ENCODE measurements at regions not wholly inside any gene's neighbourhood (a gene's known extent, or its start where the extent isn't known, plus 50 kb on each side); places are given as distances from the start of the nearest gene placed in this dataset.
"Not testable (repeated sequence)": the region's sequence is repeated elsewhere in the genome, so short reads cannot be mapped to it uniquely, and the experiment has no call there.

DNA sequence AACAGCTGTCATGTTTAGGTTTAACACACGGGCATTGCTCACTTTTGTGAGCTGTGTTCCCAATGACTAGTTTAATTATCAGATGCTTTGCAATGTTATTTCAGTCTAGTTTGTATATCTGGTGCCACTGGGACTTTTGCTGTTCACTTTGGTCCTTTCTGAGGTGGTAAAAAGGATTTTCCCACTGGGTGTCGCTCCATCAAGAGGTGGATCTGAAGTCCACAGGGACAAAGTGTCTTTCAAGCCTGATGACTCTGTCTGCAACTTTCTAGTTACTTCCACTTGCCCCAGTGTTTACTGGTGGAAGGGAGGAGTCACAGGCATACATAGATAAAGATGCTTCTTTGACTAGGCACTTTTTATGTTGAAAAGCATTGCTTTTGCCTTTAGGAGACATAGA is 242.2 kb downstream of the HGF start:
- DNase-seq: no peak

DNA sequence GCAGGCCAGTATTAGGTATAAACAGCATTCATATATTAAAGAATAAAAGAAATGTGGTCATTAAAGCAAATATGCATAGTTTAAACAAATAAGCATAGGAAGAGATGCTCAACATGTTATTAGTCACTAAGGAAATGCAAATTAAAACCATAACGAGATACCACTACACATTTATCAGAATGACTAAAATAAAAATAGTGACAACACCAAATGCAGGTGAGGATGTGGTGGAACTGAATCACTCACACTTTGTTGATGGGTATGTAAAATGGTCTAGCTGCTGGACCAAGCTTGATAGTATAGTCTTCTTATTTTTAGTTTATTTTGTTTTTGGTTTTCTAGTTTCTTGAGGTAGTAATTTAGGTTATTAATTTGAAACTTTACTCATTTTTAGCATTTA is 242.9 kb downstream of the HGF start:
- DNase-seq: no peak

DNA sequence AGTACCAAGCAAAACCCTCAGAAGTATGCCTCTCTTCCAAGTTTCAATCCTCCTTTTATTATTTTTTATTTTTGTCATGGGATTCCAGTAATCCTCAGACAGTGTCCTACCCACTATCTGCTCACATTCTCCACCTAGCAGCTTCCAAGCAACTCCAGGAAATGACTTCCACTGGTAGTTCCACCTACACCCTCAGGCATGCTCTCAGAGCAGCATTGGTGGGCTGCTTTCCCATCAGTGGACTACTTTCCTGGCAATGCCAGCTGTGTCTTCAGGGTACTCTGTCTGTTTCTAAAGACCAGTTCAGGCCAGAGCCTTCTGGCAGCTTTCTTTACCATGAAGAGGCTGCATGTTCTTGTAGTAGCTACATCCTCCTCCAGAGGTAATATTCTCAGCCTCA is 244.0 kb downstream of the HGF start:
- DNase-seq: no peak

GRCh38 chr7:81519886-81520285 is 250.0 kb downstream of the HGF start:
- DNase-seq: no peak

GRCh38 chr7:81516898-81517297 is 252.9 kb downstream of the HGF start:
- DNase-seq: no peak

- no peak for DNase-seq
These were observed 254.8 kb downstream of the HGF start for GRCh38 chr7:81515009-81515408.

- no peak for DNase-seq
These were observed 255.3 kb downstream of the HGF start for GRCh38 chr7:81514546-81514945.

- no peak for DNase-seq
These were observed 259.7 kb downstream of the HGF start for GRCh38 chr7:81510122-81510521.

DNA sequence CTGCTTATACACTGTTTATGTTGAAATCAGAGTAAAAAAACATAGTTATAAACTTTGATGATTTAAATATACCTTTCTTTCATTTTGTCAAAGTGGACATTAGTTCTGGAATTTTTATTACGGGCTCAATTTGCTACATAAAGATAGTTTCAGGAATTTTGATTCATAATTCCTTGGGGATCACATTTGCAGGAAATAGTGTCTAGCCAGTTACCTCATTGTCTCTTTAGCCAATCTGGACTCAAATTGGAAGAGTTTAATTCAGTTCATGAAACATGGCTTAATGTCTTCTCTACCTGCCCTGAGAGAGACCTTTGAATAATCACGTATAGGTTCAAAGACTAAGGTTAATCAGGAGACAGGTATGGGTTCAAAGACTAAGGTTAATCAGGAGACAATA is 262.6 kb downstream of the HGF start:
- DNase-seq: no peak

GRCh38 chr7:81506609-81507008 is 263.2 kb downstream of the HGF start:
- DNase-seq: no peak

DNA sequence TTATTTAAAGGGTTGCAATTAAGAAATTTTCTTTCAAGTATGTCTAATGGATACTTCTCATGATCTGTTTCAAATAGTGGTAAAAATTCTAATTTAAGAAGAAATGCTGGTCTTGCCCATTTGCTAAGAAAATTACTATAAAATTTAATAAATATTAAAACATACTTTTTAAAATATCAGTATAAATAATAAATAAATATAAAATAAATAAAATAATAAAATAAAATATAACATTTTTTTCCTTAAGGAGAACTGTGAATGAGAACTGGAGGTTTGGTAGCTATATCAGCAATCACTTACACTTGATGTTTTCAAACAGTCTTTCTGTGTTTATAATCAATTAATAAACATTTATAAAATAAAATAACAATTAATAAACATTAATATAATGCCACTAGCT is 266.1 kb downstream of the HGF start:
- DNase-seq: no peak

- no peak for DNase-seq
These were observed 266.5 kb downstream of the HGF start for GRCh38 chr7:81503336-81503735.

DNA sequence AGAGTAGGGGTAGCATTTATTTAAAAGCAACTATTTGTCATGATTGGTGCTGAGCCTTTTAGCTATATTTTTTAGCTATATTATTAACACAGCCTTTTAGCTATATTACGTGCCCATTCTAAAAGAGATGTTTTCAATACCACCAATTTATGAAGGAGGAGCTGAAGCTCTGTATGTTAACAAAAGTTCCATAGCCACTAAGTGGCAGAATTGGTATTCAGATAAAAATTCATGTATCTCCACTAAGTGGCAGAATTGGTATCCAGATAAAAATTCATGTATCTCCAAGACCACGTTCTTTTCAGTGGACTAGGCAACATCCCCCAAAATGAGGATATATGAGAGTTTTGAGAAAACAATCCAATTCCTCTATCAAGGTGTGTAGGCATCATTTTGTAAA is 268.6 kb downstream of the HGF start:
- DNase-seq: no peak

DNA sequence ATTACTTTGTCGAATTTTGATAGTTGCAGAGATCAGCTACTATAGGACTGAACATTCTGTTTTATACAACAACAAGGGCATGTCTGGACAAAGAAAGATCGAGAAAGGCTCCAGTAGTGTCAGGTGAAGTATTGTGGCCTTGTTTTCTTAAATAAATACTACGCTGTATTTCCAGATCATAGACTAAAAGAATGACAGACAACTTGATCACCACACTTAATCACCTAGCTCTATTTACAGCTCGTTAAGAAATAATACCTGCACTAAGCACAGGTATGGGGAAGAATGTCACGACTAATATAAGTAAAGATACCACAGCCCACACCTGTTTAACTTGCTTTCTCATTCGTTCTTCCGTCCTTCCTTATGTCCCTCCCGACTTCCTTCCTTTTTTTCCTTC is 269.2 kb downstream of the HGF start:
- no peak for DNase-seq

DNA sequence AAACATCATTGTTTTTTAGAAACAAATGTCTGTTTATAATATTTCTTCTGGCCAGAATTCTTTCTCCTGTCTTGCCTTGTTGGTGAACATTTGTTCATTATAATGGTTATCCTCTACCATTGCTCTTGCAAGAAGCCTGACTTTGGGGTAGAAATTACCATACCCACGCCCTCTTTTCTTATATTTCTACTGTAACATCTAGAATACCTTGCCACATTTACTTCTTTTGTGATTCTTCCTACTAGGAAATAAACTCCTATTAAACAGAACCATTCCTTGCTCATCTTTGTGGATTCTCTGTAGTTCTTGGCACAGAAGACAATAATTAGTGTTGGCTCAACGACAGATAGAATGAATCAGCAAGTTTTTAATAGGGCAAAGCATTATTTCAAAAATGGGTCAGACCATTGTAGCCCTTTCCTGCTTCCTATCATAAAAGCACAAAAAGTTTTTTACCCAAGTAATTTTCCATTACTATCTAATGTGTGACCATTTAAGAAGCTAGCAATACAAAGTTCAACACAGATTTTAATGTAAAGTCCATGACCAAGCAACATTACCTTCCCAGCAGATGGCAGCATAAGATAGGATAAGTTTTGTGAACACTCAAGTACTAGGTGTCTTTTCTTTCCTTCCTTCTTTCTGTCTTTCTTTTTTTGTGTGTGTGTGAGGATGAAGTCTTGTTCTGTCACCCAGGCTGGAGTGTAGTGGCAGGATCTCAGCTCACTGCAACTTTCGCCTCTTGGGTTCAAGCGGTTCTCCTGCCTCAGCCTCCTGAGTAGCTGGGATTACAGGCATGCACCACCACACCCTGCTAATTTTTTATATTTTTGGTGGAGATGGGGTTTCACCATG is 270.4 kb downstream of the HGF start:
- no peak for DNase-seq

DNA sequence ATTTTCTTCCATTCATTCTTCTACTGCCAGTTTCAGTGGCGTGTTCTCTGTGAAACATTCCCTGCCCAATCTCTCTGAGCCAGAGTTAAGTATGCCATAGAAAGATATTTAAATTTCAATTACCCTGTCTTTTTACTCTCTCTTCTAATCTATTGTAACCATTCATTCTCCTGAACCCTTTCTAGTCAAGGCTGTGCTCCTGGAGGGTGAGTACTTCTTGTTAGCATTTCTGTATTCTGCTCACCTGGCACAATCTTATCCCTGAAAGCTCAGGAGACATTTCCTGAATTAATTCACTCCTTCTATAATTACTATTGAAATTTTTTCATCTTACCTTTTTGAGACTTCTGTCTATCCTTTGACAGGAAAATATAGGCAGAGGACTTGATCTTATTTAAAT is 271.7 kb downstream of the HGF start:
- DNase-seq: no peak

GRCh38 chr7:81492910-81493309 is 276.9 kb downstream of the HGF start:
- DNase-seq: no peak

- no peak for DNase-seq
These were observed 277.6 kb downstream of the HGF start for GRCh38 chr7:81492240-81492639.

- no peak for DNase-seq
These were observed 278.3 kb downstream of the HGF start for GRCh38 chr7:81491573-81491972.

DNA sequence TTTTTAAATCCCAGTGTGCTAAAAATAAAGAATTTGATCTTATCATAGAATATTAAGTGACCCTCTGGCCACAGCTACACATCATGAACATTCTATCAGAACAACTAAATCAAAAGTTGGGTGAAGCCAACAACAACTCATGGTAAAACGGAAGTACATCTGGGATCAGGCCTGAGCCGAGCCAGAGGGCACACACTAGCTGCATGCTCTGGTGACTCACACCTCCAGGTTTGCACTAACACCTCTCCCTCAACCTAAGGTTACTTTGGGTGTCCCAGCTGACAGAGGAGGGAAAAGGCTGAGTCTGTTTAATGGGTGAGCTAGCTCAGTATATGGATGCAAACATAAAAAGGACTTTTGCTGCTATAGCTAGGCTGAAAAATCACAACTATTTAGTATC is 281.6 kb downstream of the HGF start:
- no peak for DNase-seq

DNA sequence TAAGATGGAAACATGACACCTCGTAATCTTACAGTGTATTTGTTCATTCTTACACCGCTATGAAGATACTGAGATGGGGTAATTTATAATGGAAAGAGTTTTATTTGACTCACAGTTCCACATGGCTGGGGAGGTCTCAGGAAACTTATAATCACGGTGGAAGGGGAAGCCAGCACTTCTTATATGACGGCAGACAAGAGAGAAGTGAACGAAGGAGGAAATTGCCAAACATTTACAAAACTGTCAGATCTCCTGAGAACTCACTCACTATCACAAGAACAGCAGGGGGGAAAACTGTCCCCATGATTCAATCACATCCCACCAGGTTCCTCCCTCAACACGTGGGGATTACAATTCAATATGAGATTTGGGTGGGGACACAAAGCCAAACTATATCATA is 282.3 kb downstream of the HGF start:
- DNase-seq: no peak

DNA sequence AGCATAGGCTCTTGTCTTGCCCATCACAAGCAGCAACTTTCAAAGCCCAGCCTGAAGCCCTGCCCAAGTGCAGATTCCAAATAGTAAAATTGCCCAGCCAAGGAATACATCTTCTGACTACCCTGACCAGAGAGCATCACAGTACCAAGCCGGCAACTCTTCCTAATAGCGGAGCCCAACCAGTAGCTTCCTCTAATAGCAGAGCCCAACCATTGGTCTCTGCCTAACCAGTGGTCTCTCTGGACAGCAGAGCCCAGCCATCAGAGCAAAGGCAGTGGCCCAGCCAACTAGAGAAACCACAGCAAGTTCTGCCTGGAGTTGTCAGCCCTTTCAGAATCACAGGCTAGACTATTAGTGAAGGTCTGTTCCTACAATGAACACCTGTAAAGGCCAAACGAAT is 285.6 kb downstream of the HGF start:
- no peak for DNase-seq

DNA sequence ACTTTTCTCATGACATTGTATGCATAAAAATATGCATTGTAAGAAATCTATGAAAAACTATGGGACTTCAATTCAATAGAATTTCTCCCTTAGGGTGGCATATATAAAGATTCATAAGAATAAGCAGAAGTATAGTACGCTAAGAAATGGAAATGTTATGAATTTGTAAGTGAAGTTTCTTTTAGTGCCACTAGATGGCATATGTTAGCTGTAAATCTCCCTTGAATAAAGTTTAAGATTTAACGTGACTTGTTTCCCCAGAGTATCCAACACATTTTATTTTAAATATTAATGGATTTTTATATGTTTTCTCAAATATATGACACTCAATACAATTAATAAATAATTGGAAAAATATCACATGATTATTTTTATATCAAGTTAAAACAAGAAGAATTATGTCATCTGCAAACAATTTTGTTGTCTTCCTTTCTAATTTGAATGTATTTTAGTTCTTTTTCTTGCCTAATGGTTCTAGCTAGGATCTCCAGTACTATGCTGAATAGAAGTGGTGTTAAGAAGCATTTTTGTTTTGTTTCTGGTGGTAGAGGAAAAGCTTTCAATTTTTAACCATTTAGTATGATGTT is 287.2 kb downstream of the HGF start:
- peak in 1 of 6 experiments; percentile 1 for DNase-seq

DNA sequence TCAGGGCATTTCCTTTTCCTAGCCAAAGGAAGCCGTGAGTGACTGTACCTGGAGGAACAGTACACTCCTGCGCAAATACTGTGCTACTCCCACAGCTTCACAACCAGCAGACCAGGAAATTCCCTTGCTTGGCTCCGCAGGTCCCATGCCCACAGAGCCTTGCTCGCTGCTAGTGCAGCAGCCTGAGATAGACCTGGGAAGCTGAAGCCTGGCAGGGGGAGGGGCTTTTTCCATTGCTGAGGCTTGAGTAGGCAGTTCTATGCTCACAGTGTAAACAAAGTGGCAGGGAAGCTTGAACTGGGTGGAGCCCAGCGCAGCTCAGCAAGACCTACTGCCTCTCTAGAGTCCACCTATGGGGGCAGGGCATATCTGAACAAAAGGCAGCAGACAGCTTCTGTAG is 291.2 kb downstream of the HGF start:
- no peak for DNase-seq

GRCh38 chr7:81478201-81478600 is 291.6 kb downstream of the HGF start:
- DNase-seq: not testable (repeated sequence)
